Liver (tissue), 8 donors: ENCODE measurements at regions not wholly inside any gene's neighbourhood (a gene's known extent, or its start where the extent isn't known, plus 50 kb on each side); places are given as distances from the start of the nearest gene placed in this dataset.

Experiments
- DNase-seq: peaks from one replicate; pipeline ENCODE4 v3.0.0-alpha.2; 2017; ENCODE audit warnings: low spot score
- H3K27ac ChIP-seq, 2 donors: one replicate each; pipeline ENCODE4 v1.7.0; 2013; ENCODE audit warnings: inconsistent platforms in 2 of 2, low read length in 2 of 2, control low read depth in 1 of 2, low read depth in 1 of 2, mild to moderate bottlenecking in 1 of 2
- H3K27me3 ChIP-seq, 4 donors: one replicate each; pipeline versions ENCODE4 v1.6.1 to v1.7.0; 2013; ENCODE audit warnings: low read length in 3 of 4, inconsistent platforms in 1 of 4, mild to moderate bottlenecking in 1 of 4, moderate library complexity in 1 of 4; ENCODE audit not compliant: control insufficient read depth in 4 of 4, insufficient read depth in 4 of 4
- H3K36me3 ChIP-seq, 4 donors: one replicate each; pipeline versions ENCODE4 v1.6.1 to v1.7.0; 2013; ENCODE audit warnings: low read length in 3 of 4, mild to moderate bottlenecking in 3 of 4, low read depth in 1 of 4, moderate library complexity in 1 of 4; ENCODE audit not compliant: control insufficient read depth in 4 of 4, insufficient read depth in 3 of 4
- H3K4me1 ChIP-seq, 4 donors: one replicate each; pipeline versions ENCODE4 v1.6.1 to v1.7.0; 2013; ENCODE audit warnings: low read length in 3 of 4, mild to moderate bottlenecking in 3 of 4, moderate library complexity in 1 of 4; ENCODE audit not compliant: control insufficient read depth in 4 of 4, insufficient read depth in 4 of 4
- H3K4me3 ChIP-seq, 3 donors: one replicate each; pipeline versions ENCODE4 v1.6.1 to v1.7.0; 2013; ENCODE audit warnings: low read length in 3 of 3, control low read depth in 1 of 3, low read depth in 1 of 3, mild to moderate bottlenecking in 1 of 3
- H3K9ac ChIP-seq, 2 donors: one replicate each; pipeline ENCODE4 v1.7.0; 2013; ENCODE audit warnings: low read length in 2 of 2, mild to moderate bottlenecking in 2 of 2, moderate library complexity in 2 of 2, control low read depth in 1 of 2, low read depth in 1 of 2
- H3K9me3 ChIP-seq, 4 donors: one replicate each; pipeline versions ENCODE4 v1.6.1 to v1.7.0; 2013; ENCODE audit warnings: low read length in 3 of 4; ENCODE audit not compliant: control insufficient read depth in 4 of 4
- EGR1 ChIP-seq, 2 donors: IDR thresholded peaks; 2 replicates each; pipeline ENCODE4 v1.6.1; 2016 to 2018; ENCODE audit warnings: antibody characterized with exemption in 2 of 2, low read depth in 2 of 2
- FOXA1 ChIP-seq: IDR thresholded peaks from 2 replicates; pipeline ENCODE4 v1.6.1; 2016; ENCODE audit warnings: antibody characterized with exemption
- FOXA2 ChIP-seq: IDR thresholded peaks from 2 replicates; pipeline ENCODE4 v1.6.1; 2016; ENCODE audit warnings: antibody characterized with exemption
- GABPA ChIP-seq, 2 donors: IDR thresholded peaks in 1 of 2; conservative IDR thresholded peaks in 1 of 2; 2 replicates each; pipeline ENCODE4 v1.6.1; 2016; ENCODE audit warnings: antibody characterized with exemption in 2 of 2, mild to moderate bottlenecking in 1 of 2, moderate library complexity in 1 of 2
- HNF4A ChIP-seq, 2 donors: conservative IDR thresholded peaks; 2 replicates each; pipeline ENCODE4 v1.6.1; 2016; ENCODE audit warnings: antibody characterized with exemption in 2 of 2, mild to moderate bottlenecking in 2 of 2
- HNF4G ChIP-seq: IDR thresholded peaks from 2 replicates; pipeline ENCODE4 v1.6.1; 2016; ENCODE audit warnings: antibody characterized with exemption
- JUND ChIP-seq, 2 donors: IDR thresholded peaks; 2 replicates each; pipeline ENCODE4 v1.6.1; 2016; ENCODE audit warnings: antibody characterized with exemption in 2 of 2
- NR2F2 ChIP-seq: IDR thresholded peaks from 2 replicates; pipeline ENCODE4 v1.6.1; 2016; ENCODE audit warnings: antibody characterized with exemption
- RAD21 ChIP-seq, 2 donors: IDR thresholded peaks; 2 replicates each; pipeline ENCODE4 v1.6.1; 2016; ENCODE audit warnings: antibody characterized with exemption in 2 of 2, mild to moderate bottlenecking in 2 of 2
- RXRA ChIP-seq, 2 donors: IDR thresholded peaks; 2 replicates each; pipeline ENCODE4 v1.6.1; 2017 to 2018; ENCODE audit warnings: antibody characterized with exemption in 2 of 2, mild to moderate bottlenecking in 1 of 2
- TAF1 ChIP-seq: conservative IDR thresholded peaks from 2 replicates; pipeline ENCODE4 v1.6.1; 2016; ENCODE audit warnings: antibody characterized with exemption, mild to moderate bottlenecking
- YY1 ChIP-seq: IDR thresholded peaks from 2 replicates; pipeline ENCODE4 v1.6.1; 2016; ENCODE audit warnings: antibody characterized with exemption, mild to moderate bottlenecking
- WGBS: extraction: QIAGEN DNeasy Blood & Tissue Kit; methylation state at CpG from one replicate; pipeline ENCODE4 v1.1.7; 2013; 5-methylcytosine and 5-hydroxymethylcytosine counted together
- TF ChIP-seq, protein P1 (sequence below): IDR thresholded peaks from 2 replicates; pipeline ENCODE4 v1.6.1; 2016; ENCODE audit warnings: antibody characterized with exemption, mild to moderate bottlenecking
- TF ChIP-seq, protein P2 (sequence below): IDR thresholded peaks from 2 replicates; pipeline ENCODE4 v1.6.1; 2016; ENCODE audit warnings: antibody characterized with exemption
- TF ChIP-seq, protein P3 (sequence below): fragments of 150-350 bp; IDR thresholded peaks from 2 replicates; pipeline ENCODE4 v1.5.1; 2017; ENCODE audit warnings: improper control_type of control experiment, low read depth, low read length; ENCODE audit not compliant: missing input control
- donor health status: healthy.
- donor health status: healthy.
- donor health status: healthy.
- donor health status: healthy.
- donor health status: healthy.

DNA sequence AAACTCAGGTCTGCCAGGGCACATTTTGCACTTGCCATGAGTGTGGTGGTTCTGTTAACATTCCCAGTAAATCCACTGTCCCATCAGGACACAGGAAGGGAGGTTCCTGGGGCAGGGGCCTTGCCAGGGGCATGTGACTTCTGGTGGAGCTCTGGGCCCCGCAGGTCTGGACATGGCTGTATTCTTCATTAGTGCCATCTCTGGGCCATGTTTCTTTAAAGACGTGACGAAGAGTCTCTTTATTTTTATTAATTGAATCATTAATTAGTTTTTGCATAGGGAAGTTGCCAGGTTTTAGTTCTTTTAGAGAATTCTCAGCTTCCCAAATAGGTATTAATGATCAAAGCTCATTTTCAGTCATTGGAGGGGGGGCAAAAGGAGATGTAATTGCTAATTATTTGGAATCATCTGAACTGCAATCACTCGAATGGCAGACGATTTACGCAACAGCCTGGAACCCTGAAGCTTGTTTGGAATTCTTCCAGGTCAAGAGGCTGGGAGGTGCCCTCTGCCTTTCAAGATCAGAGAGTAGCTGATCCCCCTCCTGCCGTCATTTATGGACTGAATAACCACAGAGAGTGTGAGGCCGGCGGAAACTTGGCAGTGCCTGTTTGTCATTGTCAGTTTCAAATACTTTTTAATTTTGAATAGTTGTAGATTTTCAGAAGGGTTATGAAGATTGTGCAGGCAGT, 106.2 kb downstream of the RTP5 start:
- DNase-seq, result no peak
- Histone ChIP-seq H3K9ac (no peak overlapping the region), H3K27me3 (no peaks in the 10 kb centered on the region), H3K9me3 (no peaks in the 10 kb centered on the region), H3K27ac (no peak overlapping the region), H3K36me3 (peaks cover 0 to 4% (median under 1%) of the 10 kb centered on the region in 4 donors), H3K4me1 (no peaks in the 10 kb centered on the region), H3K4me3 (no peak overlapping the region)
- 80% methylated on average over 9 of the region's 9 CpGs for WGBS
- TF ChIP-seq HNF4G (no peak), FOXA1 (no peak), EGR1 (IDR thresholded peaks at IDR 0.05; ENCODE audit: low read depth in 2 of 2) (no peak), NR2F2 (no peak), YY1 (no peak), HNF4A (conservative IDR thresholded peaks at IDR 0.05) (no peak), TAF1 (no peak), FOXA2 (no peak), RXRA (IDR thresholded peaks at IDR 0.05) (no peak), RAD21 (IDR thresholded peaks at IDR 0.05) (no peak), JUND (IDR thresholded peaks at IDR 0.05) (no peak), GABPA (IDR thresholded peaks at IDR 0.05 in 1 of 2, conservative IDR thresholded peaks at IDR 0.05 in 1 of 2) (no peak)
- TF ChIP-seq, protein P1, sequence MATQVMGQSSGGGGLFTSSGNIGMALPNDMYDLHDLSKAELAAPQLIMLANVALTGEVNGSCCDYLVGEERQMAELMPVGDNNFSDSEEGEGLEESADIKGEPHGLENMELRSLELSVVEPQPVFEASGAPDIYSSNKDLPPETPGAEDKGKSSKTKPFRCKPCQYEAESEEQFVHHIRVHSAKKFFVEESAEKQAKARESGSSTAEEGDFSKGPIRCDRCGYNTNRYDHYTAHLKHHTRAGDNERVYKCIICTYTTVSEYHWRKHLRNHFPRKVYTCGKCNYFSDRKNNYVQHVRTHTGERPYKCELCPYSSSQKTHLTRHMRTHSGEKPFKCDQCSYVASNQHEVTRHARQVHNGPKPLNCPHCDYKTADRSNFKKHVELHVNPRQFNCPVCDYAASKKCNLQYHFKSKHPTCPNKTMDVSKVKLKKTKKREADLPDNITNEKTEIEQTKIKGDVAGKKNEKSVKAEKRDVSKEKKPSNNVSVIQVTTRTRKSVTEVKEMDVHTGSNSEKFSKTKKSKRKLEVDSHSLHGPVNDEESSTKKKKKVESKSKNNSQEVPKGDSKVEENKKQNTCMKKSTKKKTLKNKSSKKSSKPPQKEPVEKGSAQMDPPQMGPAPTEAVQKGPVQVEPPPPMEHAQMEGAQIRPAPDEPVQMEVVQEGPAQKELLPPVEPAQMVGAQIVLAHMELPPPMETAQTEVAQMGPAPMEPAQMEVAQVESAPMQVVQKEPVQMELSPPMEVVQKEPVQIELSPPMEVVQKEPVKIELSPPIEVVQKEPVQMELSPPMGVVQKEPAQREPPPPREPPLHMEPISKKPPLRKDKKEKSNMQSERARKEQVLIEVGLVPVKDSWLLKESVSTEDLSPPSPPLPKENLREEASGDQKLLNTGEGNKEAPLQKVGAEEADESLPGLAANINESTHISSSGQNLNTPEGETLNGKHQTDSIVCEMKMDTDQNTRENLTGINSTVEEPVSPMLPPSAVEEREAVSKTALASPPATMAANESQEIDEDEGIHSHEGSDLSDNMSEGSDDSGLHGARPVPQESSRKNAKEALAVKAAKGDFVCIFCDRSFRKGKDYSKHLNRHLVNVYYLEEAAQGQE, result no peak
- TF ChIP-seq, protein P2, sequence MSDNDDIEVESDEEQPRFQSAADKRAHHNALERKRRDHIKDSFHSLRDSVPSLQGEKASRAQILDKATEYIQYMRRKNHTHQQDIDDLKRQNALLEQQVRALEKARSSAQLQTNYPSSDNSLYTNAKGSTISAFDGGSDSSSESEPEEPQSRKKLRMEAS, result no peak
- TF ChIP-seq, protein P3, sequence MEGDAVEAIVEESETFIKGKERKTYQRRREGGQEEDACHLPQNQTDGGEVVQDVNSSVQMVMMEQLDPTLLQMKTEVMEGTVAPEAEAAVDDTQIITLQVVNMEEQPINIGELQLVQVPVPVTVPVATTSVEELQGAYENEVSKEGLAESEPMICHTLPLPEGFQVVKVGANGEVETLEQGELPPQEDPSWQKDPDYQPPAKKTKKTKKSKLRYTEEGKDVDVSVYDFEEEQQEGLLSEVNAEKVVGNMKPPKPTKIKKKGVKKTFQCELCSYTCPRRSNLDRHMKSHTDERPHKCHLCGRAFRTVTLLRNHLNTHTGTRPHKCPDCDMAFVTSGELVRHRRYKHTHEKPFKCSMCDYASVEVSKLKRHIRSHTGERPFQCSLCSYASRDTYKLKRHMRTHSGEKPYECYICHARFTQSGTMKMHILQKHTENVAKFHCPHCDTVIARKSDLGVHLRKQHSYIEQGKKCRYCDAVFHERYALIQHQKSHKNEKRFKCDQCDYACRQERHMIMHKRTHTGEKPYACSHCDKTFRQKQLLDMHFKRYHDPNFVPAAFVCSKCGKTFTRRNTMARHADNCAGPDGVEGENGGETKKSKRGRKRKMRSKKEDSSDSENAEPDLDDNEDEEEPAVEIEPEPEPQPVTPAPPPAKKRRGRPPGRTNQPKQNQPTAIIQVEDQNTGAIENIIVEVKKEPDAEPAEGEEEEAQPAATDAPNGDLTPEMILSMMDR, result no peak

DNA sequence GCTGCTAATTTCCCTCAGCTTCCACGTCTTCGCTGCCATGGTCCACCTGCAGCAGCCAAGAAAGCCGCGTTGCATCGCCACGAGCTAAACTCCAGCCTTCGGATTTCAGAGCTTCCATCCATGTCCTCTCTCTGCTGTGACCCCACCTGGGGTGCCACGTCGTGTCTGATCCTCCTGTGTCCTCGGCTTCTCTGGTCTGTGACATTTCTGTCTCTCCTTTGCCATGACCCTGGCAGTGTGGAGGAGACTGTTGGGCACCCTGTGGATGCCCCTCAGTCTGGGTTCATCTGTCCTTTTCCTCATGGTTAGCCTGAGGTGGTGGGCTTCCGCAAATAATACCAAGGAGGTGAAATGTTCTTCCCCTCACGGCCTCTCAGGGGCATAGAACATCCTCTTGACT, 106.8 kb downstream of the RTP5 start:
- no peak for DNase-seq
- Histone ChIP-seq H3K9me3 (no peaks in the 10 kb centered on the region), H3K4me1 (no peaks in the 10 kb centered on the region), H3K36me3 (peaks cover 0 to 4% (median under 1%) of the 10 kb centered on the region in 4 donors), H3K4me3 (no peak overlapping the region), H3K27ac (no peak overlapping the region), H3K9ac (no peak overlapping the region), H3K27me3 (no peaks in the 10 kb centered on the region)
- TF ChIP-seq FOXA1, result no peak
- TF ChIP-seq JUND (IDR thresholded peaks at IDR 0.05), result no peak
- no peak for TF ChIP-seq YY1
- no peak for TF ChIP-seq RAD21 (IDR thresholded peaks at IDR 0.05)
- WGBS, result 90% methylated on average over 12 of the region's 12 CpGs
